CD4-positive, alpha-beta T cell treated with Interferon alpha-2 for 1 hour (primary cell): ENCODE measurements at regions not wholly inside any gene's neighbourhood (a gene's known extent, or its start where the extent isn't known, plus 50 kb on each side); places are given as distances from the start of the nearest gene placed in this dataset.

Experiments used
- DNase-seq, 2 donors: peaks; one replicate each; pipeline ENCODE4 v3.0.0-alpha.2; 2020 to 2022

DNA sequence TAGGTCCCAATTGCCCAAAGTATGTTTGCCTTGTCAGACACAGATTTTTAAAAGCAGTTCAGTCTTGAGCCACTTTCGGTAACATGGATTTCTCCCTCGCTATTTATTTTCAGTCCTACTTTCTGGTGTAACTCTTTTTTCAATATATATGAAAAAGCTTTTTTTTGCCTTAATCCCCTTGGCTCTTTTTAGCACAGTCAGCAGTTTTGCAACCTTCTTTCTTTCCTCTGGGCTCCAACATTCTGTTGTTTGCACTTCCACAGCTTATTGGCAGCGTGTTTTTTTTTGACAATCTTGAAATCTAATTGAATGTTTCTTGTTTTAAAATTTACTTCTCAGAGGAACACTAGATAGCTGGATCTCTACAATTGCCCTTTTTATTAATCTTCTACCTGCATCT, 429.3 kb upstream of the NBEA start:
- no peak for DNase-seq

DNA sequence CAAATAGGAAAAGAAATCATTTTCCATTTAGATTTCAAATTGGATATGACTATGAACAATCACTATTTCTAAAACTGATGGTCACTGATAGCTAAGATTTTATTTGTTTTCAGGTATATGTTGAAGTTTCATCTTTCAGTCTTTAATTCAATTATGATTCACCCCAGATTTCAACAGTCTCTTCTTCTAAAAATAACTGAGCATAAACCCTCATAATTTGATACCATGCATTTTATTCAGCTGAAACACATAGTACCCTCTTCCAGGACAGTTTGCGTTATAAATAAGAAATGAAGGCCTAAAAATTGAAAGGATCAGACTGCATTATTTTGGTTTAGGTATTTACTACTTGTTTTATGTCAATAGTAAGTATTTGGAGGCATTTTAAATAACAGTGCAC, 428.5 kb upstream of the NBEA start:
- DNase-seq = no peak

DNA sequence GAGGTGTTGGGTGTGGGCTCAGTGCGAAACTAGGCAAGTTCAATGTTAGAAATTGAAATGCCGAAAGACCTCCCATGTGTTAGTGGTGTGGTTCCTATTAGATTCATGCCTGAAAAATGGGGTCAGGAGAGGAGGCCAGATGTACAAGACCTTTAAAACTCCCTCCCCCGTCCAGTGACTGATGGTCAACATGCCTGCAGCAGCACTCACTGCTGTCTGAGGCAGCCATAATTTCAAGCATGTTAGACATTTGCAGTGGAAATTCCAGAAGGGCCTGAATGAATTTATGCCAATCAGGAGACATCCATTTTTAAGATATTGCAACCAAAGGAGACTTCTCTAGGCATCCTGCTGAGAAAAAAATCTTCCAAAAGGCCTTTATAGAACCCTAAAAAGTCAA, 426.9 kb upstream of the NBEA start:
- DNase-seq = no peak

DNA sequence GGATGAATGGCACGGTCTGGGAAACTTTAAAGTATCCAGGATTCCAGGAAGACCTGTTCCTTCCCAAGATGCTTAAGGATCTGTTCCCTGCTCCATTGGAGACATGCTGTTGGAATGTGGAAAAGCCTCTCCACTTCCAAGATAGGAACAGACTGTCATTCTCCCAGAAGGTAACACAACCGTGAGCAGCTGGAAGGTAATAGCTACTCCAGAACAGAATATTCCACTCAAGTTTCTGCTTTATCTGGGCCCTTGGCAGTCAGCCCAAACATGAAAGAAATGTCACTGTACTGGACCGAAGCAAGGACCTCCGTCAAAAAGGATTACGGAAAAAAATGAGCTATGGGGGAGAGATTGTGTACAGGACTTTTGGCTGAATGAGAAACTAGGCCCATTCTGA, 420.9 kb upstream of the NBEA start:
- DNase-seq = no peak

DNA sequence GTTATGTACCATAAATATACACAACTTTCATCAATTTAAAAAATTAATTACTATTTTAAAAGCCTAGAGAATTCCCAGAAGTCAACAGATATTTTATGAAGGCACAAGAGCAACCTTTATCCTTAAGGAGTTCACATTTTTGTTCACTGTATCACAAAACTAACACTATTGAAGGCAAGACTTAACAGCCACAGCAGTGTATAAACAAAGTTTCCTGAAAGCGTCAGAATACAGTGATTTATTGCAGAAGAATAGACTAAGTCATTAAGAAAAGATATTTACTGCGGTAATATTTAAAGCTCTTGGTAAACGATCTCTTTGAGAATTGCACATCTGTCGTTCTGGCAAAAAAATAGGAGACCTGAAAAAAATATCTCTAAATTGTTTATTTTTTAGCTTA, 419.3 kb upstream of the NBEA start:
- no peak for DNase-seq

DNA sequence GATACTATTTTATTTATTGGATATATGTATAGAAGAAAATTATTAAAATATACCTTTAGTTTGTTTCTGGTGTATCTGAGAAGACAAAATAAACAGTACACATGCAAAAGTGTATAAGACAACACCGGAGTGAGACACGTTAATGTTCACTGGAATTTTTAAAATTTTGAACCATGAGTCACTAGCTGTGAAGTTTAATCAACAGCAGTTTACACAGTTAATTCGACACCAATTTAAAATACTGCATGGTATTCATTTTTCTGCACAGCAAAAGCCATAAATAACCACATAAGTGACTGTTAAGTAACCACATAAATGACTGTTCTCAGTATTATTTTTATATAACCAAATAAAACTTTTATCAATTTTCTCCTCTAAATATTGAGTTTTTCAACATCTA, 418.7 kb upstream of the NBEA start:
- no peak for DNase-seq

DNA sequence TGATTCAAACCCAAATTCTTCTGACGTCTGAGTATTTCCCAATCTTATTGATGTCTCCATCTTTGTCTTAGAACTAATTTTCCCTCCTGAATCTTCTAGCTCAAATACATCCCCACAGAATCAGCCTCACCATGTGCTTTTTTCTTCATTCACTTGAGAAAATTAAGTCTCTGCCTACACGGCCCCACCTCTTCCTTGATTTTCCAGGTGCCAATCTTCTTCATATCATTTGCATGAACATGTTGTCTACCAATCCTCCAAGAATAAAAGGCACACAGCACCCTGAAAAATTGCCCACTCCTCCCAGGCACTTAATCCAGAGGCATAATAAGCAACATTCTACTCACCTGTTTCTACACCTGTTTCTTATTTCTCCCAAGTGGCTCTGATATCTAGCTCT, 408.1 kb upstream of the NBEA start:
- no peak for DNase-seq

DNA sequence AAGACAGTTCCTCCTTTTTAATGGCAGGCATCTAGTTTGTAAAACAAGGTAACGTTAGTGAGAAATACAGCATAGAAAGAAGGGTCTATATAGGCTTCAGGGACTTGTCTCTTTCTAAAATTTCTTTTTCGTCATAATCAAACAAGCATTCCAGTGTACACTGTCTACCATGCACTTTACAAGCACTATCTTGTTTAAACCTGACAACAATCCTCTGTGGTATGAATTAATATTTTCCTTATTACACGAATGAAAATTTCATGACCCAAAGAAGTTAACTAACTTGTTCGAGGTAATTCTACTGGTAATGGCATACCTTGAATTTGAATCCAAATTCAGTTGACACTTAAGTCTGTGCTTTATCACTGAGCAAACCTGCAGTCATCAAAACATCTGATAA, 399.7 kb upstream of the NBEA start:
- DNase-seq = no peak

DNA sequence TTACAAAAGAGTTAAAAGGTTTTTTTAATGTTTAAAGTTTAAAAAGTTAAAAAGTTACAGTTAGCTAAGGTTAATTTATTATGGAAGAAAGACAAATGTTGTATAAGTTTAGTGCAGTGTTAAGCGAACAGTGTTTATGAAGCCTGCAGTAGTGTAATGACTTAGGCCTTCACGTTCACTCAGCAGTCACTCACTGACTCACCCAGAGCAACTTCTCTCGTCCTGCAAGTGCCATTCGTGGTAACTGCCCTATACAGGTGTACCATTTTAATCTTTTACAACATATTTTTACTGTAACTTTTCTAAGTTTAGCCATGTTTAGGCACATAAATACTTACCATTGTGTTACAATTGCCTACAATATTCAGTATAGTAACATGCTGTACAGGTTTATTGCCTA, 398.2 kb upstream of the NBEA start:
- DNase-seq = no peak

DNA sequence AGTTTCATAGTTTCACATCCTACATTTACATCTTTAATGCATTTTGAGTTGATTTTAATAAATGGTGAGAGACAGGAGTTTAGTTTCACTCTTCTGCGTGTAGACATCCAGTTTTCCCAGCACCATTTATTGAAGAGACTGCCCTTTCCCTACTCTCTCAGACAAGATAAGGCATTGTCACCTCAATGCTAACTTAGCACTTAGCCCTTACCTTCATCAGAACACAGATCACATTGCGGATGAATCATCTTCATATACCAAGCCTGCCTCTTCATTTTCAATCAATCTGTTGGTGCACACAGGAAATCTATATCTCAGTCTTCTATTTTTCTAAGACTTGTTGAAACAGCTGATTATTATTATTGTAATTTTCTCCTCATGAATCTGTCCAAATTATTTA, 396.6 kb upstream of the NBEA start:
- DNase-seq = no peak

DNA sequence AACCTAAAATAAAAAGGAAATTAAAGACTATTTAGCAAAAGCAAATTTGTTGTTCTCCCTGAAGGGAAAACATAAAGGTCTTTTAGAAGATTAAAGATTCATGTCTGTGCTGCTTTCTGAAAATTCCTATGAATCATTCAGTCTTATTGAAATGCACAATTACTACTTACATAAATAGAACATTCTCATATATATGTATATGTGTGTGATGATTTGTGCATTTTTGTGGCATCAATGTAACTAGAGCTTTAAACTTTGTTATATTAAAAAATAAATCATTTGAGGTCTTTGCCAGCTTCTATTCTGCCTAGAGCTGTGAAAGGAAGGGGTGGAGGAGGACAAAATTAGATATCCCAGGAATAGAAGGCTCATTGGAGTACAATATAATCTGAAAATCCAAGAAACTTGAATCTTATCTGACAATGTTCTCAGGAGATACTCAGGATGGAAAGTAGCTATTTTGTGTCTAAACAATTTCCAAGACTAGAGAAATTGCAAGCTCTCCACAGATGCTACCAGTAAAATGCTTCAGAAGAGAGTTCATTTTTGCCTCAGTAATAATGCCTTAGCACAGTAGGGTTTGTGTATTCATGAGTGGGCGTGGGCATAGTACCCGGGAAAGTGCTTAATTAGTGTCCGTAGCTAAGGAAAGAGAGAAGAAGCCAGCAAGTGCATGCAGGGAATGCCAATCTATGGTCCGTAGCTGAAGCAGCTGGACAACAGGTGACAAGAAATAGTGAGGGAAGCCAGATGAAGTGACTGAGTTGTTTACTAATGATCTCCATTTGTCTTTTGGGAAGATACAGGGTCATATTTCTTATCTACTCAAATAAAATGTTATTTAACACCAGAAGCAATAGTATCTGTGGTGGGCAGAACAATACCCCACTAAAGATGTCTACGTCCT, 395.5 kb upstream of the NBEA start:
- DNase-seq = no peak

DNA sequence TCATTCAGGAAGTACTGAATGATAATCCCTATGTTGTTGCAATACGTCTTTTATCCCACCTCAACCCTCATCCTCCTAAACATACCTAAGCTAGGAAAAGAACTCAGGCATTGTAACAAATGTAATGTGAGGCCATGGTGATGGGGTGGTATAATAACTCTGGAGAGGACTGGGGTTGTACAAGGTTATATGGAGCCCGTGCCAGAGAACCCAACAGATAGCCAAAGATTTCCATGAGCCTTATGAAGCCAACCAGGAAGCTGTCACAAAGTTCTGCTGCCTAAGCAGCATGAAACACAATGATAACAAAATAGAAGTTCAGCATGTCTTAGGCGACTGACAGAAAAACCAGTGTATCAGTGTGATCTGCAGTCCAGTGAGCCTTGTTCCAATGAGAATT, 394.1 kb upstream of the NBEA start:
- DNase-seq = no peak

DNA sequence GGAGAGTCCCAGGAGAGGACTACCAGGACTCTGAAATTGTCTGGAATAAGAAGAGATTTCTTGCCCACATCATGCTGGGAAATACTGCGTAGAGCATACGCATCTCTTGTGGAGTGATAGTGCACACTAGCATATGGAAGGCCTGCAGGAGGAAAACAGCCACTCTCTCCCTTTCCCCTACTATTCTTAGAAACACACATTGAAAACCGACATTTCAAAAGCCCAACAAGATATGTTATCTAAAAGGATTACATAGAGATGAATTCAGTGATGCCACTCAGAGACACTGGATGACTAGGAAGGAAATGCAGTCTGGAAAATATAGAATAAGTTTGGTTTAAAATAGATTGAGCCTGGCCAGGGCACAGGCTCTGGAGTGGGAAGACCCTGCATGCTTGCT, 388.7 kb upstream of the NBEA start:
- DNase-seq = no peak

DNA sequence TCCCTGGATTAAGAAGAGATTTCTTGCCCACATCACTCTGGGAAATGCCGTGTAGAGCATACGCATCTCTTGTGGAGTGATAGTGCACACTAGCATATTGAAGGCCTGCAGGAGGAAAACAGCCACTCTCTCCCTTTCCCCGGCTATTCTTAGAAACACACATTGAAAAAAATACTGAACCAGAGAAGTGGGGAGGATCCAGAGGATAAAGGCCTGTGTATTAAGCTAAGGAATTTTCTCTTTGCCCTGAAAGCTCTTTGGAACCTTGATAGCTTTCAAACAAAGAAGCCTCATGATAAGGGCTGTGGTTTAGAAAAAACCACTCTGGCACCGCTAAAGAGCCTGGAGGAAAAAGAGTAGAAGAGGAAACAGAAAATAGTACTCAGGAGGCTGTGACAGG, 386.1 kb upstream of the NBEA start:
- DNase-seq = no peak

DNA sequence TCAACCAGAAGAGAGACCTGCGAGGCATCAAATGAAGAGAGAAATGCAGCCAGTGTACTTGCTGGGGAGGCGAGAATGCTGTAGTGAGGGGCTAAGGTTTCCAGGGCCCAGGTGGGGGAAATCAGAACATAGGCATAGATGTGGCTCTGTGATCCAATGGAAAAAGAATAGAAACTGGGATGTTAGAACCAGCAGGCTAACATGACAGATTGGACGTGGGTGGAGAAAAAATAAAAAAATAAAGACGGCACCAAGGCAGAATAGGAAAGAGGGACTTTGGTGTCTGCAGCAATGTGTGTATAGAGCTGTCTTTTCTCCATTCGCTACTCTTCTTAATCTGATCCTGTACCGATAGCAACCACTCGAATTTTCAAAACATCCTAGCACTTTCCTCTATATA, 381.0 kb upstream of the NBEA start:
- no peak for DNase-seq

DNA sequence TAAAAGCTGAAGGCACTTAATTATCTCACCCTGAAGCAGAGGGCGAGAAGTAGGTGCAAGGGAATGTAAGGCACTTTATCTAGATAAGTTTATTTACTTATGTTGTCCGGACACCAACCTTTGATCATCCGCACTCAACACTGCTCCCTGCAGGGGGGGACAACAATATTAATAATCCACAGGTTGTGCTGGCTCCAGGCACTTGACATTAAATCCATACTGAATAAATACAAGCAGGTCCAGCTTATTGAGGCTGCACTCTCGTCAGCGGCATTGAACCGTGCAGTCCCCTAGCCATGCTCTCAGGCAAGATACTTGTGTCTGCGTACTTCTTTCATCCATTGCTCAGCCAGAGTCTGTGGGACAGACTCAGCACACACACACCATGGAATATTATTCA, 374.5 kb upstream of the NBEA start:
- DNase-seq = no peak

DNA sequence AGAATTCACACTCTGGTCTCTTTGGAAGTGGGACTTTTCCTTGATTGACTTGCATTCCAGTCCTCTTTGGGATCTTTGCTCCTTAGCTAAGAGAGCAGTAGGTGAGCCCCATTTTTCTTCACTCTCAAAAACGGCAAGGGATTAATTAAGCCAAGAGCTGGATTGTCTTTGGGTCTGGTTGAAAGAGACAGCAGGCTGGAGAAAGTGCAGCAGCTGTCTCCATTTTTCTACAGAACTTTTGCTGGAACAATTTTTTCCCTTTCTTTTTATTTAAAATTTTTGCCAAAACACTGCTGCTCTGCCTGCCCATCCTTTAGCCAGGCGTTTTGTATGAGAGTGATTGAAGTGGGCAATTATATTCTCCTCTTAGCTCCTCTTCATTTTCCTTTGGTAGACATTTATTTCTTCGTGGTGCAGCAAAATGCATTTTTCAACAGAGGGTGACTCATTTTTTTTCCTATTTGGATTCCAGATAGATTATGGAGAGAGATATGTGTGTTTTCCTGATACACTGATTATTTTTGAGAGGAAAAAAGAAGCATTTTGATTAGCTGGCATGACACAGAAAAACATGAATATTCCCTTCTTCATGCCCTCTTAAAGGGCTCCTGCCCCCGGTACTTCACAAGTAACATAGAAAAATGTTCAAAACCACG, 371.2 kb upstream of the NBEA start:
- DNase-seq = no peak

DNA sequence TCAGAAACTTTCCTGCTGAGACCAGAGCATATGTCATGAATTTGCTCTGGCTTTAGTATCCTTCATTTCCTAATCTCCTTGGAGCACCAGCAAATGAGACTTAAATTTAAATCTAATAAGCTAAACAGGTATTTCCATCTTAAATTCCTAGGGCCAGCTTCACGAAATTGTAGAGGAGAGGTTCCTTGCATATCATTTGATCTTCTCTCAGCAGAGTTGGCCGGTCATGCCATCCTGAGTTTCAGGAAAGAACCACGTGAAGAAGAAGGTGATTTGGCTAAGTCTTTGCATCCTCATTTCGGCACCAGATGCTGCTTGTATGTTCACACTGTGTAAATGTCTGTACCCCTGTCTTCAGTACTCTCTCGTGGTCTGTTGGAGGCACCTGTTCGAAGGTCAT, 370.4 kb upstream of the NBEA start:
- DNase-seq = no peak

DNA sequence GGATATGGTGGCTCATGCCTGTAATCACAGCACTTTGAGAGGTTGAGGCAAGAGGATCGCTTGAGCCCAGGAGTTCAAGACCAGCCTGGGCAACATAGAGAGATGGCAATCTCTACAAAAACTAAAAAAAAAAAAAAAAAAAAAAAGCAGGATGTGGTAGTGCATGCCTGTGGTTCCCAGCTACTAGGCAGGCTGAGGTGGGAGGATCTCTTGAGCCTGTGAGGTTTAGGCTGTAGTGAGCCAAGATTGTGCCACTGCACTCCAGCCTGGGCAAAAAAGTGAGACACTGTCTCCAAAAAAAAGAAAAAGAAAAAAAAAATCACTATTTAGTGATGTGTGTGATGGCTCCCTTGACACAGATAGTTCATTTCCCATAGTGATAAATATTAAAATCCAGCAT, 365.0 kb upstream of the NBEA start:
- no peak for DNase-seq

DNA sequence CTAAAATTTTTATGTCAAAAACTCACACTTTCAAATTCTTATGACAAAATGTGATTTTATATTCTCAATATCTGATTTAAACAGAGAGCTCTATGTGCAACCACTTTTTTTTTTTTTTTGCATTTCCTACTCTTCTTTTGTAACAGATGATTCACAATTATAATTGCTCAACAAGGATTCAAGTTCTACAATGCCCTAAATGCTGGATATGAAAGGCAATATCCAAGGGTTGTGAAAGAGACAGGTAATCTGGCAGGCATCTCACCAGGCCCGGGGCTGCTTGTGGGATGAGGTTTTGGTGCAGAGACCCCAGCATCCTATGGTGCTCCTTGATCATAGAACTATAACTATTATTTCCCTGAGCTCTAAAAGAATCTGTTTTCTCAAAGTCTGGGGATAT, 363.6 kb upstream of the NBEA start:
- no peak for DNase-seq

DNA sequence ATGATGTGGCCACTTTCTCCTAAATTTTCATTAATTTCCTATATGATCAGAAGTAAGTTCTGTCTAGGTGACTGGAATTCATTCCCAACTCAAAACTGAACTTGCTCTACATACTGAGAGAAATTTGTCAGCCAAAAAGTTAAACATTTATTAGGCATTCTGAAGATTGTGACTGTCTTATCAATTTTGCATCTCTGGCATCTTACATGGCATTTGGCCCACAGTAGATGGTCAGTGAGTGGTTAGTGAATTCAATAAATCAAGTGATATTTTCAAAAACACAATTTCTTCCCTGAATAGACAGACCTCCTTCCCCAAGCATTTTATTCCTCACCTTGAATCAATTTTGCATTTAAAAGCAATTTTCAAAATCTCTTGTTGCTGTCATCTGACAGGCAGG, 363.2 kb upstream of the NBEA start:
- DNase-seq = no peak

DNA sequence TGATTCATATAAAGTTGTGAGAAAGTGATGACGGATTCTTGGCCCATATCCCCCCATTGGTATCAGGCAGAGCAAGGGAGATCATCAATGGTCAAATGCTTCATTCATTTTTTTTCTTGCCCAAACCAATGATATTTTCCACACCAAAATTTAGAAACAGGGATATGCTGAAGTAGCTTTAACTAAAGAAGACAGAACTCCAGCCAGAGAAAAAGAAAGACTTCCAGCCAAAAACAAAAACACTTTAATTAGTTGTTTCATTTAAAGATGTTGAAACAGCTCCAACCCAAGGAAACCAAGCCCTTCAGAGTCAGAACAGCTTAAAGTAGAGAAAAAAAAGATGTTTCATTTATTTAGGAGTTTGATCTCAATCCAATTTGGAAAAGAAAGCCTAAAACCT, 358.9 kb upstream of the NBEA start:
- no peak for DNase-seq

DNA sequence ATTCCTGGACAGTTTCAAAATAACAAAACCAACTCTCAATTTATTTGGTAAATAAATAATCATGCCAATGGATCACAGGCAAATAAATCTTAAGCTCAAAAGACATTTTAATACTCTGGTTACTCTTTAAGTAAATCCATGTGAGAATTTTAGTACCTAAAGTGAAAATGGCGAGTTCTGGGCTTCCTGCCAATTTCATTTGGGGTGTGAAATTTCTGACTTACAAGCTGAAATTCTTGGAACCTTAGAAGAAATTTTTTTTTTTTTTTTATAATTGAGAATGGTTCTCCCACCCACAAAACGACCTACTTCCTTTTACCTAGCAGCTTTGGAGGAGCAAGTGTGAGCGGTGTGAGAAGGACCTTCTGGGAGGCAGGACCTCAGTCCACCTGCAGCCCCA, 354.5 kb upstream of the NBEA start:
- DNase-seq = no peak

DNA sequence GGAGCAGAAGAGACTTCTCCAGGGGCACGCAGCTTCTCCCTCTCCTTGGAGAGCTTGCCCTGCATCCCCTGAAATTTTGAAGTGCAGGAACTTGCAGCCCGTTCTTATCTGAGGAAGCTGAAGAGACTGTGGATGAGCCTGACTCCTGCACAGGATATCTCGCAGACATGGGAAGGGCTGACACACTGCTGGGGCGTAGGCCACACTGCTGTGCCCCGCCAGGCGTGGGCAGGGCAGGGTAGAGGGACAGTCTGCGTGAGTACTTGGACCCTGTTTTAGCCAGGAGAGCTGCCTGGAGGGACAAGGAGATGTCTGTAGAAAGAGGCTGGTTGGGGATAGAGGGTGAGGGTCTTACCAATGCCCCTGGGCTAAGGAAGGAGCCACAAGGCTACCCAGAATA, 353.7 kb upstream of the NBEA start:
- DNase-seq = no peak

DNA sequence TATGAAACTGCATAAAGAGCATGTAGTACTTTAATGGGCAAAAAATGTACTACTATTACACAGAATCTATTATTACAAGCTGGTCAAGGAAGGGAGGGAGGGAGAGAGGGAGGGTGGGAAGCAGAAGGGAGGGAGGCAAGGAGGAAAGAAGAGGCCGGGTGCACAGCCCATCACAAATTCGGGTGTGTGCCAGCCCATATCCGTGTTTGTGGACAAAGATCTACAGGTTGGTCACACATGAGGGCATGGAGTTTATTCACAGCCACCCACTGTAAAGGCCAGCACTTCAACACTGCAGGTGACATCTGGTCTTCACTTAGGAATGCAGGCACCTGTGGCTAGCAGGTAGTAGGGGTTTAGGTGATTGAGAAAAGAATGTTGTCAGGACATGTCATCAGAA, 352.5 kb upstream of the NBEA start:
- DNase-seq = no peak
